ENCODE measurements at regions not wholly inside any gene's neighbourhood (a gene's known extent, or its start where the extent isn't known, plus 50 kb on each side); places are given as distances from the start of the nearest gene placed in this dataset.

DNA sequence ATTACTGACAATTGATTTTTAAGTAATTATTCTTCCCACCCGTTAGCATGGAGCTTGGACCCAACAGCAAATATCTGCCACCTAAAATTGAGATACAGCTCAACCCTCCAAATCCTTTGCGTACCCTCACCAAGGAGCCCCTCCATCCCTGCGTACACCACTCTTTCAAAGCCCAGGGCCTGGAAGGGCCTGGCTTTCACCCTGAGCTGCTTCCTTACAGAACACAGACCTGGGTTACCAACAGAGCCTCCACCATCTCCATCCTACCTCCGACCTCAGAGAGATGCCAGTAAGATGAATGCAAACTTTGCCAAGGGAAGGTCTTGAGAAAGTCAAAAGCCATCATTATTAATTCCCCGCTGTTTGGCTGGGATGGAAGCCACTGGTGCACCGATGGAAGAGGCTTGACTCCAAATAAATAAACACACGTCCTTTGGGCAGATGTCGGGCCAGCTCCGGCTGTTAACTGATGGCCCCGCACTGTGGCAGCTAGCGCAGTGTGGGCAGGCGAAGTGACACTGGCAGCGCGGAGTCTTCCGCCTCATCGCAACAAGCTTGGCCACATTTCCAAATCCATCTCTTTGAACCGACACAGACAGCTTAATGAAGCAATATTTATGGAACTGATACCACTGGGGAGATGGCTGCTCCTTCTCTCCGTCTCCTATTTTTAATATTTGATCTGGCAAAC is 150.2 kb upstream of the VSTM2B start:
- DNase-seq: no peak

DNA sequence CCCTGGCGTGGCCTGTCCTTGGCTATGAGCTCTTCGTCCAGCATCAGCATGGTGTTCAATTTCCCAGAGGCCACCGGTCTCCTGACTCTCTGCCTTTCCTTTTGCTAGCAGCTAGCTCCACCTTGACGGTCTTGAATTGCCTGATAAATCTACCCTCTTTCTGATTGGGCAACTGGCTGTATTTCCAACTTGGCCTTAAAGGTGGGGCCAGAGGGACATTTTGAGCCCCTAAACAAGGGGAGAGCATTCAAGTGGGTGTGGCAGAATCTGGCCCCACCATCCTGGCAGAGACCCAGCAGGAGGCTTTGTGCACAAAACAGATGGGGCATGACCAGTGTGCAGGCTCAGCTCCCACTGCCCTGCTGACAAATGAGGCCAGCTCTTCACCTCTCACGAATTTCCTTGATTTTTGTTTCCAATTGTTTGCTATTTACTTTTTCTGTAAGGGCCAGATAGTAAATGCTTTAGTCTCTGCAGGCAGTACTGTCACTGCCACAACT is 148.9 kb upstream of the VSTM2B start:
- no peak for DNase-seq

DNA sequence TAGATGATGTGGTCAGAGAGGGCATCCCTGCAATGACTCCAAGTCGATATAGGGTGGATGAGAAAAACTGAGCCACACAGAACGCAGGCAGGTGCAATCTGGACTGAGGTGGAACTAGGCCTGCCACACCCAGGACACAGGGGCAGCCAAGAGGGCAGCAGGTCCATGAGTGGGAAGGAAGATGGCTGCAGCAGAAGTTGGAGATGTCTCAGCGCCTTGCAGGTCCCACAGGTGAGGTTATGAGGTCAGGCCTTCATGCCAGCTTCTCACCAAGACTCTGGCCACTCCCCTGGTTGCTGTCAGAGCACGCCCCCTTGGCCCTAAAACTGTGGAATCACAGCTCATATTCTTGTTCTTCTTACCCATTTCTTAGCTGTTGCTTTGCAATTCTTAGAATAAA is 147.7 kb upstream of the VSTM2B start:
- DNase-seq: no peak

DNA sequence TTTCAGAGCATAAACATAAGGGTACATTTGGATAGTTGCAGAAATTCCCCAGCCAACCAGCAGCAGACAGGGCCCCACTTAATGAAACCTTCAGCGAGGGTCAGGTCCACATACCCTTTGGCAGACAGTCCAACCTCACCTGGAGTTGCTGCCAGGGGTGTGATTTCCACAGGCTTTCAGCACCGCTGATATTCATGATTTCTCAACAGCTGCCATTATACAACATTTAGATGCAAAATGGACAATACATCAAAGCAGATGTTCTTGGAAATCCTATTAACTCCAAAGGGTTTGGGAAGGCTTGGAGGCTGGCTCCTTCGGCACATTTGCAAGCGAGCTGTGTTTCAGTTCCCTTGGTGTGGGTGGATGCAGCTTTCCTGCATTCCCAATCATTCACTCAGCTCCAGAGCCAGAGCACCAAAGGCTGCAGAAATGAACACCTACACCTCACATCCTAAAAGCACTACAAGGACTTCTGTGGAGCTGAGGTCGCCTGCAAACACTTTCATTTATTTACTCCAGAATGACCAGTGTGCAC is 147.2 kb upstream of the VSTM2B start:
- no peak for DNase-seq

DNA sequence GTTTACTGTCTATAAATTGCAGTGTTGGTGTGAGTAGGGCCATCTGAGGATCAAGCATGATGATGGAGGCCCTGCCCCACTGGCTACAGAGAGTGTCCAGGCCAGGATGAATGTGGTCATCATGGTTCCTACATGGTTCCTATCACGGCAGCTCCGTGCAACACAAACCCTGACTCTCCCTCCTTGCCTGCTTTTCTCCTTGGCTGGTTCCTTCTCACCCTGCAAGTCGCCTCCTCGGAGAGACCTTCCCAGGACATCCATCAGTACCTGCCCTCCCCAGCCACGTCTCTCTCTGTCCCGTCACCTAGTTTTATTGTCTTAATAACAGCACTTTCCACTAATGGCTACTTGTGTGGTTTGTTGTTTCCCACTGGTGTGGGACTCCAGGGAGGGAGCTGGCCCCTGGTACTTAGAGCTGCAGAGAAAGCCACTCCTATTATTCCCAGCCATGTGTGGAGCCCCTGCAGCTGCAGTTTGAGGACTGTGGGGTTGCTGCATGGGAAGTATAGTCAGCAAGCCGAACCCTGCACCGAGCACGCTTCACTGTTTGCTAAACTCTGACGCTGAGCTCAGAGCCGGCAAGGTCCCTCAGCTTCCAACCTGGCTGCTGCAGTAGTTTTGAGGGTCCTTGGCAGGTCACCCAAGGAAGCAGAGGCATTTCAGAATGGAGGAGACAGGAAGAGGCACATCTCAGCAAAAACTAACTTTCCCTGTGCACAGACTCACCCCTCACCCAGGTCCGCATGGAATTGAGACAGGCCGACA is 146.4 kb upstream of the VSTM2B start:
- DNase-seq: no peak

DNA sequence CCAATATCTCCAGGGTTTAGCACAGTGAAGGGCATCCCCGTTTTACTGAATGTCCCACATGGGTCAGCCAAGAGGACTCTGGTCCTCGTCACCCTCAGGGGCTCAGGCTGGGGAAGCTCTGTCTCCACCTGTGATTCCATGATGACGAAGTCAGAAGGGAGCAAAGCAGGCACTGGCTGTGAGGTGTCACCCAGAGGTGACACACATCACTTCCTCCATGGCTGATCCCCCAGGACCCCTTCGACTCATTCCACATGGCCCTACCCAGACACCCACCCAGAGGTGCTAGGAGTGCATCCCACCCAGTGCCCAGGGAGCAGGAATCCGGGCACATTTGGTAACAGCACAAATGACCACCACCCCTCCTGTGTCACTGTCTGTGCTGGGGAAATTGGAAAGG is 145.2 kb upstream of the VSTM2B start:
- DNase-seq: no peak

DNA sequence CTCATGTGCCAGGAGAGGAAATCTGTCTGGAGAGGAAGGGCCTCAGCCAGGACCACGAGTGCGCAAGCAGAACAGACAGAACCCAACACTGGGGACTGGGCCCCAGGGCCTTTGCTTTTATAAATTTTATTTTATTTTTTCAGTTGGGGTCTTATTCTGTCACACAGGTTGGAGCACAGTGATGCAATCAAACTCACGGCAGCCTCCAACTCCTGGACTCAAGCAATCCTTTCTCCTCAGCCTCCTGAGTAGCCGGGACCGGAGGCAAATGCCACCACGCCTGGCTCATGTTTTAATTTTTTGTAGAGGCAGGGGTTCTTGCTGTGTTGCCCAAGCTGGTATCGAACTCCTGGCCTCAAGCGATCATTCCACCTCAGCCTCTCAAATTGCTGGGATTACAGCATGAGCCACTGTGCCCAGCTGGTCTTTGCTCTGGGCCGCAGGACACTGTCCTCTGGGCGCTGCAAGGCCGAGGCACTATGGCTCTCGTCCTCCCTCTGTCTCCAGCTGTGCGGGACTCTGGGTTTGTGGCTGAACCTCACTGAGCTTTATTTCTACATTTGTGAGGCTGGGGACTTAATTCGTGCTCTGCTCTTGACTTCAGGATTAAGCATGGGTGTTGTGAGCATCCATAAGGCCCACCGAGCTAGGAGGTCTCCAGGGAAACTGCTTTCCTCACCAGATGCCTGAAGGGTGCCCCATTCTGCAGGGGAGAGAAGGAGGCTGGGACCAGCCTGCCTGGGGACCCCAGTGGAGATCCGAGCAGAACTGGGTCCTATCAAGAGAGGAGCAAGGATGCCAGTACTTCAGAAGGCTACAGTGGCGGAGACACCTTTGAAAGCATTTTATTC is 144.2 kb upstream of the VSTM2B start:
- no peak for DNase-seq

DNA sequence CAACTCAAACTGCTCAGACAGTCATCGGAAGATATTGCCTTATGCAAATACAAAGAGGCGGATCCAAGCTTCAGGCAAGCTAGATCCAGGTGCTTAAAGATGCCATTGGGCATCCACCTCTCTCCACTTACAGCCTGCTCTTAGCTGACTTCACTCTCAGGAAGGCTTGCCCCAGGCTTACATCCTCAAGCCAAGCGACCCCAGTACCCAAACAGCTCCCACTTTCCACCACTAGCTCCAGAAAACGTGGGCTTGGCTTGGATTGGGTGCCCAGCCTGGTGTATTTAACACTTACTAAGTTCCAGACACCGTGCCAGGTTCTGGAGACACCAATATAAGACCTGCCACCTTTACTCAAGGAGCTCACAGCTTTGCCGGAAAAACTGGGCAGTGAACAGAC is 142.1 kb upstream of the VSTM2B start:
- no peak for DNase-seq

DNA sequence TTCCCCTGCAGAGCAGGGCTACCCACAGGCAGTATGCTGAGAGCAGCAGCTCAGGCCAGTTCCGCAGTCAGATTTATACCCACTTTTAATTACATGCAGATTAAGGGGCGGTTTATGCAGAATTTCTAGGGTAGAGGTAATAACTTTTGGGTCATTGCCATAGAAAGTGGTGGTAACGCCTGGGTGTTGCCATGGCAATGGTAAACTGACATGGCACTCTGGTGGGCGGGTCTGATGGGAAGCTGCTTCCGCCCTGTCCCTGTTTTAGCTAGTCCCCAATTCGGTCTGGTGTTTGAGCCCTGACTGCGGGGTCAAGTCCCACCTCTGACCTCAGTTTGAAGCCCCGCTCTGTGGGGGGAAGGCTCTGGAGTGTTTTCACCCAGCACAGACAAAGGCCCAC is 141.1 kb upstream of the VSTM2B start:
- DNase-seq: no peak

DNA sequence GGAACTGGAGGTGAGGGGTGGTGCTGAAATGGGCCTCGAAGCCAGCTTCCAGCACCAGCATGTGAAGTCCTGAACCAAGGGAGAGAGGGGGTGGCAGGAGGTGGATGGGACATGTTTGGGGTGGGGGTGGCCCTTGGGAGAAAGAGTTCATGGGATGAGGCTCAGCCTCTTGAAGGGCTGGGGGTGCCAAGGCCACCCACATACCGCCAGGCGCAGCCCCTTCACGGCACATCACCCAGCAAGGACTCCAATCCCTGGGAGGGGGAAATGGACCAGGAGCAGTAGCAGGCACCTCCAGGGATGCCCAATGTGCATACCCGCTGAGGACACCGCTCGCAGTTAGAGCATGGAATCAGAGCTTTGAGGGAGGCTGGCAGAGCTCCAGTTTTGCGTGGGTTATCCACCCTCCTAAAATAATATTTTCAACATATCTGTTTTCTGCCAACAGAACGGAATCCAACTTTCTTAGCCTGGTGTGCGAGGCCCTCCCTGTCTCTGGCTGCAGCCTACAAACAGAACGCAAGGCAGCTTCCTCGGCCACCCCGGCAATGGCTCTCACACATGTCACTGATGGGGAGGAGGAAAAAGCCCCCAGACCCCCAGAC is 140.5 kb upstream of the VSTM2B start:
- no peak for DNase-seq

DNA sequence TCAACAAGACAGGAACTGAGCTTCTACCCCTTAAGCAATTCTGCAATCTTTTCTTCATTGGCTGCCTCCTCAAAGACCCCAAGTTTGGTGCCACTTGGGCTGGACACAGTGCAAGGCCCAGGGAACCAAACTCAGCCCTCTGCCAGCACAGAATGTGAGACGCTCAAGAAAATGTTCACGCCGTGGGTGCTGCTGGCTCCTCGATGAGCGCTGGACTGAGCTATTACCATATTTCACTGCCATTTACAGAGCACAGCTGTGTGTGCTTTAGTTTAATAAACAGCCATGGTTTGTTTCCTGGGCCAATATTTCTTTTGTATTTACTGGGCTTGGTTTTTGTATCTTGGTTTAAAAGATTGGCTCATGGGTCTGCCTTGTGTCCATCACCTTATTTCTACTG is 138.8 kb upstream of the VSTM2B start:
- DNase-seq: no peak

DNA sequence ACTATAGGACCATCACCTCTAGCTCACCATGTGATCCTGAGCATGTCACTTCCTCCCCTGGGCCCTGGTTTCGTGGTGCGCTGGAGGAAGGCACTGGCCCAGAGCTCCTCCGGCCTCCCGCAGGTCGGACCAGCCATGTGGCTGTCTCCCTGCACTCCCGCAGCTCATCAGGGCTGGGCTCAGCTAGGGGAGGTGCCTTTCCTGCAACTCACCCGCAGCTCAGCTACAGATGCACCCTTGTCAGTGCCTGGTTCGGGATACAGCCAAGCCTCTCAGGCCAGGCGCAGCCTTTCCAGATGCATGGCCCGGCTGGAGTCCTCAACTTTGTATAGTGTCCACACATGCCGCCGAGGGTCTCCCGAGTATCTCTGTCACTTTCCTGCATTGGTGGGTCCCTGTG is 138.2 kb upstream of the VSTM2B start:
- DNase-seq: no peak

DNA sequence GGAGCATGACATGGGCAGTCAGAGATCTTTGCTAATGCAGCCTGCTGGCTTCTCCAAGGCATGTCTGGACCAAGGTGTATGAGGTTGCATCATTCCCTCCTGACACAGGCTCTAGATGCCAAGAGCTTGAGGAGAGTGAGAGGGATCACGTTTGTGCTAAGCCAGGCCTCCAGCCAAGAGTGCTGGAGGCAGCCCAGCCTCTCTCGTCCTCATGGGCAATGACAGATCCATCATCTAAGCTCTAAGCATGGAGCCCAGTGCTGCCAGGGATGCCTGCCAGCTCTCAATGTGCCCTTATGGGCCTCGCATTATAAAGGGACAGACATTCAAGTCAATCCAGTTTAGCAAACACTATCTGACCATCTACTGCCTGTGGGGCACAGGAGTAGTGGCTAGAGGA is 136.3 kb upstream of the VSTM2B start:
- DNase-seq: no peak

DNA sequence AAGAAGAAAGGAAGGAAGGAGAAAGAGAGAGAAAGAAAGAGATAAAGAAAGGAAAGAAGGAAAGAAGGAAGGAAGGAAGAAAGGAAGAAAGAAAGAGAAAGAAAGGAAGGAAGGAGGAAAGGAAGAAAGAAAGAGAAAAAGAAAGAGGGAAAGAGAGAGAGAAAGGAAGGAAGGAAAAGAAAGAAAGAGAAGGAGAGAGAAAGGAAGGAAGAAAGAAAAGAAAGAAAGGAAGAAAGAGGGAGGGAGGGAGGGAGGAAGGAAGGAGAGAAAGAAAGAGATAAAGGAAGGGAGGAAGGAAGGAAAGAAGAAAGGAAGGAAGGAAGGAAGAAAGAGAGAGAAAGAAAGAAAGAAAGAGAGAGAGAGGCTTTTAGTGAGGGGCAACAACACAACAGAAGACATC is 135.1 kb upstream of the VSTM2B start:
- DNase-seq: no peak

DNA sequence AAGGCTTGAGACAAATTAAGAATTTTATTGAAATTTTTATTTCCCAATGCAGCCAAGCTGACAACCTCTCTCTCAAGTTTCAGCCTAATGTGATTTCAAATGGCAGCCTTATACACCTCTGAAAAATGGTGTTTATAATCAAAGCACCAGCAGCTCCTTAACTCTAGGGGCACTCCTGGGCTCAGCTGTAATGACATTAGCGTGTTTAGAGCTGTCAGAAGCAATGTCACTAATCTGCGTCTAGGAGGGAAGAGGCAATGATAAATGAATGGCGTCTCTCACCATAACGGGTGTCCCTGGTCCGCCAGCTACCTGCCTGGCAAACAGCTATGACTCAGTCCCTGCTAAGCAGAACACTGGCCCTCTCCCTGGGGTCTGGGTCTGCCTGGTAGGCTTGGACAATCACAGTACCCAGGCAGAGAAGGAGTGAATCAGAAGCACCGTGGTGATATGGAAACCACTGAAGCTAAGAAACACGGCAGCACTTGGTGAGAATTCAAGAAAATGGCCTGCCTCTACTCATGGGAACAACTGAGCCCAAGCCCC is 131.8 kb upstream of the VSTM2B start:
- no peak for DNase-seq

DNA sequence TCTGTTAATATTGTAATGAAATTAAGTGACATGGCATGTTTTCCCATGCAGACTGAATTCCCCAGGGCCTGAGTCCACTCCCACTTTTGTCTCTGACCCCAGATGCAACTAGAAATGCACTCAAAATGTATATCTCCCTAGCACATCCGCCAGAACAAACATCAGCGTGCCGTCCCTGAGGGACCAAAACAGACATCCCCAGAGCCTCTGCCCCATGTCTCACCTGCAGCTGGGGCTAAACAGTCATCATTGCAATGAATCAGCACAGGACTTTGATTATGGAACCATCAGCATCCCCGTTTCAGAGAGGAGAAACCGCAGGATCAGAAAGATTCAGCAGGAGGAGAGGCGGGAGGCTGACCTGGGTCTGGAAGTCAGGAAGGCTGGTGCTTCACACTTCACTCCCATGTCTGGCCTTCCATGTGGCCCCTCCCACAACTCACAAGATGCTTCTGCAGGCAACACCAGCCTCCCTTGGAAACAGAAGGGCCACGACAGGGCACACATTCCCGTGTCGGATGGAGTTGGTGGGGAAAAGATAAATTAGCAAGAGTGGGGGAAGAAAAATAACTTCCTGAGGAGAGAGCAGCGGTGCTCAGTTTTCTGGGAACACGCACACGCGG is 130.6 kb upstream of the VSTM2B start:
- DNase-seq: no peak

DNA sequence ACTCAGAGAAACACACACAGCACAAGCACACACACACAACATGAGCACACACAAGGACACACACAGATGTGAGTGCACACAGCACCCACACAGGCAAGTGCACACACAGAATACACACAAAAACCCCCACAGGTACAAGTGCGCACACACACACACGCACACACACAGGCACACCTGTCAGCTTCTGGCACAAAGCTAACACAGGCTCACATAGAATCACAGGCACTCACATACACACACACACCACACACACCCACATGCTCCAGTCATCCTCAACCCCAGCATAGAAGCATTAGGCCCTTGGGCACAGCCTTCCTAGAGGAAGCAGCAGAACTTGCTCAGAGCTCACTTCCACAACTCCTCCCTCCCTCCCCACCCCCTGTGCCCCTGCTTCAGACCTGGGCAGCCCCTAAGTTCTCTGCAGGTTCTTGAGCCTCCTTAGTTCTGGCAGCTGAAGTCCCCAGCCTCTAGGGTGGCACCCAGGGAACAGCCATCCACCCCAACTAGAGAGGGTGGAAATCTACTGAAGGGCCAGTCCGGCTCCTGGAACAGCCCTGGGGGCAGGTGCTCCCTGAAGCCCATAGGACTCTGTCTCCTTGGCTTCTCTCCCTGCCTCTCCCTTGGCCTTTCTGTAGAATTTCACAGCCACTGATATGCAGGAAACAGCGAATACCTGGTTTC is 129.9 kb upstream of the VSTM2B start:
- DNase-seq: no peak

DNA sequence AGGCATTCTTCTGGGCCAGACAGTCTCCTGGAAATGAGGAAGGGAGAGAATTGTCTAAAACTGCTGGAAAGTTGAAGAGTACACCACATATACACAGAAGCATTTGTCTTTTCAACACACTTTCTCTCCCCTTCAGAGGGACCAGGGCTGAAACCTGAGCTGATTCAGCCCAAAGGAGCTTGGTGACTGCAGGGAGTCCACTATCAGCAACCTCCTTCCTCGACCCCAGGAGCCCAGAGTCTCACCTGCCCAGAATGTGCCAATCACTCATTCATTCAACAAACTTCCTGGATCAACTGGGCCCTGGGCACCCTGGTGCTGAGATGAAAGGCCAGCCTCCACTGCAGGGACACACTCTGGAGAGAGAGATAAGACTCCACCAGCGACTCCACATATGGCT is 128.9 kb upstream of the VSTM2B start:
- DNase-seq: no peak

DNA sequence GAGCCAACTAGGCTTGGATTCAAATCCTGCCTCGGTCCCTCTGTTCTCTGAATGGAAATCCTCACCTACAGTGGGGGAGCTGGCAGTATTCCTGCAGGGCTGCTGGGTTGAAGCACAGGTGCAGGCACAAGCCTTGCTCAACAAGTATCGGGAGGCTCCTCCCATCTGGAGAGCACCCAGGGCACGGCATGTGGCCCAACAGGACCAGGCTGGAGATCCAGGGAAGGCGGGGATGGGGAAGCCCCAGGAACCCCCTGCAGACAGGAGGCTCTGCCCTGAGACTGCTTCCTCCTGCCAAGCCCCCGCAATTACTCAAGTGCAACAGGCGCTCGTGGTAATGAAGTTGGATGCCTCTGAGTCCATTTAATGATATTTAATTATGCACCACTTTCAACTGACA is 128.0 kb upstream of the VSTM2B start:
- no peak for DNase-seq

DNA sequence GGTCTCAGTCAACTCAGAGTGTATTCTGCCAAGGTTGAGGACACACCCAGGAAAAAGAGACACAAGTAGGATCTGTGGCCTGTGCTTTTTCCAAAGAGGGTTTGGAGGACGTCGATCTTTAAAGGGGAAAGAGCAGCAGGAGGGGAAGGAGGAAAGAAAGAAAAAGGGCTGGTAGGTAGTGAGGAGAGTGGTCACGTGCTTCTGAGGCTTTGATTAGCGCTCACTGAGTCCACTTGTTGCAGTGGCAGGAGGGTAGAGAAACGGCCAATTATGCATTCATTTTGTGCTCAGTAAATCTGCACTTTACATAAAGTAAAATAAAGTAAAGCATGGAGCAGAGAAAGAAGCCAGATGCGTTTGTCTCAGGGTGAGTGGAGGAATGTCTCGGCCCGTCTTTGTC is 126.0 kb upstream of the VSTM2B start:
- no peak for DNase-seq

DNA sequence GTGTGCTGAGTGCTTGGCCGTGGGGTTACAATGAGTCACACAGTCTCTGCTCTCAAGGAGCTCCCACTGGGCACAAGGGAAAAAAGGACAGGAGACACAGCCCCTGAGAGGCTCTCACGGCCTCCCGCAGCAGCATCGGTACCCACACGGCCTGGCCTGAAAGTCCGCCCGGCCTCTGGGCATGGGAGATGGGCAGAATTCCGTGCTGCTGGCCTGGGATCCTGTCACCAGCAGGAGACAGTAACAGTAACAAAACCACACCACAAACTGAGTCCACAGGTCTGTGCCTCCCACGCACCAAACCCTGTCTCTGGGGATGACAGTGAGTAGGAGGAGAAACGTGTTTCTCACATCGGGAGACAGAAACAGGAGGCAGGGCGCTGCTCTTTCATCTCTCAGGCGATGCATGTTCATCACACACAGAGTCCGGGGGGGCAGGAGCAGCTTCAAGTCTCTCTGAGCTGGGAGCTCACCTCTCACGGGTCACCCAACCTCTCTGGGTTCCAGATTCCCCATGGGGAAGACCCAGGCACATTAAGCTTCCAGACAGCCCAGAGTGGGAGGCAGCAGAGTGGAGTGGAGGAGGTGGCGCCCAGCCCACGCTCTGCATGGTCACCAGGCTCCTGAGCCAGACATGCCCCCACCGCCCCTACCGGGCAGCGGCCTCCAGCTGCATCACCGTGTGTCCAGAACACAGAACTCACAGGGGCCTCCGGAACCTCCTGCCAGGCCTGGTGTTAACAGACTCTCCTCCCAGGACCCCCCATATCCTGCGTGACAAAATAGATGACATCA is 124.7 kb upstream of the VSTM2B start:
- no peak for DNase-seq
